ENCODE measurements at regions not wholly inside any gene's neighbourhood (a gene's known extent, or its start where the extent isn't known, plus 50 kb on each side); places are given as distances from the start of the nearest gene placed in this dataset.

DNA sequence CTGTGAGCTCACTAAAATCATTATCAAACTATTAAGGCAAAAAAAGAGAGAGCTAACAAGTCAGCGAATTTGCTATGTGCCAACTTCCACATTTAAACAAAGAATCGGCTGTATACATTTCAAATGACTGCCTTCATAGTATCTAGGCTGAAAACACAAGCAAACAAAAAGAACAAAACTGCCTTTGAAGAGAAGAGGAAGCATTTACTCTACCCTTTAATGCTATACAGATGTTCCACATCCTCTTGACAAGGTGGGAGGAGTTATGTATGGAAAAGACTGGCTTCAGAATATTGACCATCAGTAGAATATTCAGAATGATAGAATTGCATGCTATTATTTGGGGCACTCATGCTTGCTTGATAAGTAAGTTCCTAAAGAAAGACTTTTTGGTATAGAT is 741.7 kb downstream of the PLCL1 start (continued):
- TF ChIP-seq ZBTB10 (tag by site-specific recombination; IDR thresholded peaks at IDR 0.05) (no peak), FEZF1 (tag by site-specific recombination; IDR thresholded peaks at IDR 0.05) (no peak), TRIM28 (IDR thresholded peaks at IDR 0.05; ENCODE audit: borderline replicate concordance, low read length) (no peak), ZNF248 (tag by site-specific recombination; IDR thresholded peaks at IDR 0.05) (no peak), ZNF19 (tag by site-specific recombination; IDR thresholded peaks at IDR 0.05; ENCODE audit: low read depth) (no peak)

DNA sequence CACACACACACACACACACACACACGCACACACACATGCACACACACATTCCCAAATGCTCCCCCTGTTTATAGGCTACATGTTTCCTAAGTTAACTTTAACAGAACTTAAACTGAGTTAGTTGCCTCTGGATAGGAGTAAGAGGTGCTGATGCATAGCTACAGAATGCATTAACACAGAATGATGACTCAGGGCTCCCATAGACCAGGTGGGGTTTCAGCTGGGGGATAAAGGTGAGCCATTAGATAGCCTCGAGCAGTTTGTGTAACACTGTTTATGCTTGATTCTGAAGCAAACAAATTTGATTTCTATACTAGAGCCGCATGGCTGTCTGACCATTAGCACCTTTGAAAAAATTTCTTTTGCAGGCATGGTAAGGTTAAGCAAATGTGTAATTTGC is 741.0 kb downstream of the PLCL1 start:
- TF ChIP-seq ZNF398 (tag by site-specific recombination; IDR thresholded peaks at IDR 0.05) (peak; percentile 33; the same call in 1 of the 2 replicates), ZNF221 (tag by site-specific recombination; IDR thresholded peaks at IDR 0.05; ENCODE audit: borderline replicate concordance) (no peak), ZNF558 (tag by site-specific recombination; IDR thresholded peaks at IDR 0.05) (no peak), ZNF624 (tag by site-specific recombination; IDR thresholded peaks at IDR 0.05) (no peak)
- ChIA-PET POLR2A (no interaction called here), CTCF (interaction anchor here (0.7 kb wide), 1 partner anchor 68 kb away, joined by 3 read pairs; no protein-coding TSS in a partner anchor)

DNA sequence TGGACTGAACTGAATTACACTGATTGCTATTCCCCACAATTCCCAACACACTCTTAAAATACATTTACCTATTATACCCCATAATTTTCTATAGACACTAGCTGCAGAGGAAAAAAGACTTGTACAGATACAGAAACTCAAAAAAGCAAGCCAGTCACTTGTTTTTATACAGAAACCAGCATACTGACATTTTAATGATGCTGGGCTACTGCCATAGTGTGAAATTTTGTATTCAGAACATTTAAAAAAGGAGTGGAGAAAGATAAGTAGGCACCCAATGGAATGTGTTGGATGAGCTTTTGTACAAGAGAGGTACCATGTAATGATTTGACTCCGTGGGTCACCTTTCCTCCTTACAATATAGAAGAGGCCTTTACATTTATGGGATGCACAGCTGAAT is 740.1 kb downstream of the PLCL1 start:
- no peak overlapping the region for H3K4me3 ChIP-seq (ENCODE audit: low read depth, low read length)
- no peaks in the 10 kb centered on the region for H3K36me3 ChIP-seq (ENCODE audit: control insufficient read depth in 2 of 2, insufficient read depth in 1 of 2, low read length in 2 of 2)
- no peaks in the 10 kb centered on the region for H3K9me3 ChIP-seq (ENCODE audit: control insufficient read depth, insufficient read depth, low read depth, low read length)
- H3K27ac ChIP-seq (ENCODE audit: extremely low read depth, low read depth, low read length) = no peak overlapping the region
- ChIA-PET POLR2A (no interaction called here), CTCF (no interaction called here)
- no peaks in the 10 kb centered on the region for H3K4me1 ChIP-seq (ENCODE audit: control insufficient read depth, insufficient read depth, low read length)
- TF ChIP-seq KLF10 (tag by site-specific recombination; IDR thresholded peaks at IDR 0.05) (no peak), ZNF501 (tag by site-specific recombination; IDR thresholded peaks at IDR 0.05) (no peak), ZNF704 (tag by site-specific recombination; IDR thresholded peaks at IDR 0.05) (no peak), ZNF571 (tag by site-specific recombination; IDR thresholded peaks at IDR 0.05) (no peak), TCF7L2 (IDR thresholded peaks at IDR 0.05; ENCODE audit: borderline replicate concordance, low read depth, low read length) (no peak), PATZ1 (tag by site-specific recombination; IDR thresholded peaks at IDR 0.05) (no peak), ZNF830 (tag by site-specific recombination; IDR thresholded peaks at IDR 0.05; ENCODE audit: low read depth) (no peak), BCL6B (tag by site-specific recombination; IDR thresholded peaks at IDR 0.05) (no peak), ZFP37 (tag by site-specific recombination; IDR thresholded peaks at IDR 0.05) (no peak)
- TF ChIP-seq, protein P1, sequence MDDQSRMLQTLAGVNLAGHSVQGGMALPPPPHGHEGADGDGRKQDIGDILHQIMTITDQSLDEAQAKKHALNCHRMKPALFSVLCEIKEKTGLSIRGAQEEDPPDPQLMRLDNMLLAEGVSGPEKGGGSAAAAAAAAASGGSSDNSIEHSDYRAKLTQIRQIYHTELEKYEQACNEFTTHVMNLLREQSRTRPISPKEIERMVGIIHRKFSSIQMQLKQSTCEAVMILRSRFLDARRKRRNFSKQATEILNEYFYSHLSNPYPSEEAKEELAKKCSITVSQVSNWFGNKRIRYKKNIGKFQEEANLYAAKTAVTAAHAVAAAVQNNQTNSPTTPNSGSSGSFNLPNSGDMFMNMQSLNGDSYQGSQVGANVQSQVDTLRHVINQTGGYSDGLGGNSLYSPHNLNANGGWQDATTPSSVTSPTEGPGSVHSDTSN (CRISPR knock-in tag; IDR thresholded peaks at IDR 0.05) = no peak
- TF ChIP-seq, protein P2, sequence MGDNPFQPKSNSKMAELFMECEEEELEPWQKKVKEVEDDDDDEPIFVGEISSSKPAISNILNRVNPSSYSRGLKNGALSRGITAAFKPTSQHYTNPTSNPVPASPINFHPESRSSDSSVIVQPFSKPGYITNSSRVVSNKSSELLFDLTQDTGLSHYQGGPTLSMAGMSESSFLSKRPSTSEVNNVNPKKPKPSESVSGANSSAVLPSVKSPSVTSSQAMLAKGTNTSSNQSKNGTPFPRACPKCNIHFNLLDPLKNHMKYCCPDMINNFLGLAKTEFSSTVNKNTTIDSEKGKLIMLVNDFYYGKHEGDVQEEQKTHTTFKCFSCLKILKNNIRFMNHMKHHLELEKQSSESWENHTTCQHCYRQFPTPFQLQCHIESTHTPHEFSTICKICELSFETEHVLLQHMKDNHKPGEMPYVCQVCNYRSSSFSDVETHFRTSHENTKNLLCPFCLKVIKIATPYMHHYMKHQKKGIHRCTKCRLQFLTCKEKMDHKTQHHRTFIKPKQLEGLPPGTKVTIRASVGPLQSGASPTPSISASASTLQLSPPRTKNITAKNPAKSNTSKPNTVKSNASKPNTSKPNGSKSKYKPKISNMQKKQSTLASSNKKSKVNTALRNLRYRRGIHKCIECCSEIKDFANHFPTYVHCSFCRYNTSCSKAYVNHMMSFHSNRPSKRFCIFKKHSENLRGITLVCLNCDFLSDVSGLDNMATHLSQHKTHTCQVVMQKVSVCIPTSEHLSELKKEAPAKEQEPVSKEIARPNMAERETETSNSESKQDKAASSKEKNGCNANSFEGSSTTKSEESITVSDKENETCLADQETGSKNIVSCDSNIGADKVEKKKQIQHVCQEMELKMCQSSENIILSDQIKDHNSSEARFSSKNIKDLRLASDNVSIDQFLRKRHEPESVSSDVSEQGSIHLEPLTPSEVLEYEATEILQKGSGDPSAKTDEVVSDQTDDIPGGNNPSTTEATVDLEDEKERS (tag by site-specific recombination; IDR thresholded peaks at IDR 0.05) = no peak

More for the DNA sequence above, 741.0 kb downstream of the PLCL1 start:
- no peaks in the 10 kb centered on the region for H3K36me3 ChIP-seq (ENCODE audit: control insufficient read depth in 2 of 2, insufficient read depth in 1 of 2, low read length in 2 of 2)
- no peak overlapping the region for H3K4me3 ChIP-seq (ENCODE audit: low read depth, low read length)
- H3K4me1 ChIP-seq (ENCODE audit: control insufficient read depth, insufficient read depth, low read length) = no peaks in the 10 kb centered on the region
- no peaks in the 10 kb centered on the region for H3K9me3 ChIP-seq (ENCODE audit: control insufficient read depth, insufficient read depth, low read depth, low read length)
- H3K27ac ChIP-seq (ENCODE audit: extremely low read depth, low read depth, low read length) = no peak overlapping the region
